ENCODE measurements at regions not wholly inside any gene's neighbourhood (a gene's known extent, or its start where the extent isn't known, plus 50 kb on each side); places are given as distances from the start of the nearest gene placed in this dataset.

DNA sequence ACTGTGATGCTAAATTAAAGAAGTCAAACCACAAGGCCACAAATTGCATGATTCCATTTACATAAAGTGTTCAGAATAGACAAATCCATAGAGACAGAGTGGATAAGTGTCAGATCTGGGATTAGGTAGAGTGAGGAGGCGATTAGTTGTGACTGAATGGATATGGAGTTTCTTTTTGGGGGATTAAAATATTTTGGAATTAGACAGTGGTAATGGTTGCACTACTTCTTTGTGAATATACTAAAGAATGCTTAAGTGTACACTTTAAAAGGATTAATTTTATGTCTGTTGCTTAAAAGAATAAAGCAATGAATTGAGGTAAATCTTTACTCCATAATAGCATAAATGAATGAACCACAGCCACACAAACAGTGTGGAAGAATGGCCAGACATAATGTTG, 175.5 kb upstream of the CADM2 start:
- no peak for TF ChIP-seq POLR2AphosphoS5 (IDR thresholded peaks at IDR 0.05)
- TF ChIP-seq, protein P1, sequence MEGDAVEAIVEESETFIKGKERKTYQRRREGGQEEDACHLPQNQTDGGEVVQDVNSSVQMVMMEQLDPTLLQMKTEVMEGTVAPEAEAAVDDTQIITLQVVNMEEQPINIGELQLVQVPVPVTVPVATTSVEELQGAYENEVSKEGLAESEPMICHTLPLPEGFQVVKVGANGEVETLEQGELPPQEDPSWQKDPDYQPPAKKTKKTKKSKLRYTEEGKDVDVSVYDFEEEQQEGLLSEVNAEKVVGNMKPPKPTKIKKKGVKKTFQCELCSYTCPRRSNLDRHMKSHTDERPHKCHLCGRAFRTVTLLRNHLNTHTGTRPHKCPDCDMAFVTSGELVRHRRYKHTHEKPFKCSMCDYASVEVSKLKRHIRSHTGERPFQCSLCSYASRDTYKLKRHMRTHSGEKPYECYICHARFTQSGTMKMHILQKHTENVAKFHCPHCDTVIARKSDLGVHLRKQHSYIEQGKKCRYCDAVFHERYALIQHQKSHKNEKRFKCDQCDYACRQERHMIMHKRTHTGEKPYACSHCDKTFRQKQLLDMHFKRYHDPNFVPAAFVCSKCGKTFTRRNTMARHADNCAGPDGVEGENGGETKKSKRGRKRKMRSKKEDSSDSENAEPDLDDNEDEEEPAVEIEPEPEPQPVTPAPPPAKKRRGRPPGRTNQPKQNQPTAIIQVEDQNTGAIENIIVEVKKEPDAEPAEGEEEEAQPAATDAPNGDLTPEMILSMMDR (IDR thresholded peaks at IDR 0.05), result no peak
- no peak for TF ChIP-seq POLR2A (IDR thresholded peaks at IDR 0.05)

All from sigmoid colon (tissue), 4 donors.